ENCODE measurements at regions not wholly inside any gene's neighbourhood (a gene's known extent, or its start where the extent isn't known, plus 50 kb on each side); places are given as distances from the start of the nearest gene placed in this dataset.

- peaks cover 0 to 52% (median 39%) of the 10 kb centered on the region in 9 donors for H3K4me1 ChIP-seq
- no peak for ATAC-seq
- no peak for DNase-seq
- no peak for TF ChIP-seq CTCF (IDR thresholded peaks at IDR 0.05)
- H3K4me3 ChIP-seq = no peak overlapping the region
- H3K36me3 ChIP-seq = no peaks in the 10 kb centered on the region
- no peaks in the 10 kb centered on the region for H3K9me3 ChIP-seq
- no peaks in the 10 kb centered on the region for H3K27me3 ChIP-seq
- H3K27ac ChIP-seq = peak overlapping the region in 4 of 10 donors; percentile 75 to 85 (median 80)
- intact Hi-C loops (cut with DNase I) = loop anchor here in 7 of 10 donors (10.0 kb wide), 7 partner anchors 166 to 506 kb away; partner anchors contain the start of gene MEOX2 (in 3 of the 7)
These were observed 360.8 kb downstream of the CRPPA start for GRCh38 chr7:16060502-16060901.

GRCh38 chr7:16055263-16055976 lies 365.9 kb downstream of the CRPPA start:
- WGBS, 2 donors = 85 to 91% methylated on average over 2 of the region's 2 CpGs
- H3K36me3 ChIP-seq = no peaks in the 10 kb centered on the region
- H3K4me3 ChIP-seq = no peak overlapping the region
- H3K27ac ChIP-seq = no peak overlapping the region
- H3K4me1 ChIP-seq = peaks cover 0 to 24% (median 2%) of the 10 kb centered on the region in 9 donors
- peak in 3 of 8 donors; percentile 16 to 52 (median 31) for ATAC-seq
- intact Hi-C loops (cut with DNase I) = loop anchor here in 2 of 10 donors (10.0 kb wide), 2 partner anchors 81 to 221 kb away; no protein-coding TSS in a partner anchor
- DNase-seq = no peak
- H3K9me3 ChIP-seq = no peaks in the 10 kb centered on the region
- TF ChIP-seq CTCF (IDR thresholded peaks at IDR 0.05) = no peak
- H3K27me3 ChIP-seq = no peaks in the 10 kb centered on the region

DNA sequence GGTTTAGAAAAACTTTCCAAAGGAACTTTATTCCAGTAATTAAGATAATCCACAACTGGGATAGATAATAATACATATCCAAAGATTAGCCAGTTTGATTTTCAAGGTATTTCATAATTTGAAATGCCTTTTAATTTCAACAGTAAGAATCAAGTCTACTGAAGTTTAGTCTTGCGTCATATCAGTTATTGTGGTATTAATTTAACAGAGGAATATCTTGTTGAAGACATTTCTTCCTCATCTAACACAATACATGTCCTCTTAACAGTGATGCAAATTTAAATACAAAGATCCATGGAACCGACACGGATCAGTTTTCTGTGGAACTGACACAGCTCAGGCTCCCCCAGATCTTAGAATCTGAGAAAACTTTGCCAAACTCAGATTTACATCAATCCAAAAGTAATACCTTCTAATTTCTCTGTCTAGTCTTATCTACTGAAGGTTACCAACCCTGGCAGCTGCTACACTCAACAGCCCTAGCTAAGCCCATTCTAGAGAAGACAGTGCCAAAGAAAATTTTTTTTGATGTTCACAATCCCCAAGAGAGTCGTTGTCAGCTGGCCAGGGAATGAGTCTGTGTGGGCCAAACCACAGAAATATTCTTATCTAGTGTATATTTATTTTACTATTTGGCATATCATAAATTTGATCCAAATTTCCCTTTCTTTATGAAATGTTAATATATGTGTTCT lies 365.2 kb upstream of the MEOX2 start:
- intact Hi-C loops (cut with DNase I) = loop anchor here in 2 of 10 donors (10.0 kb wide), 2 partner anchors 77 to 217 kb away; no protein-coding TSS in a partner anchor
- H3K4me3 ChIP-seq = no peak overlapping the region
- DNase-seq (no peak), ATAC-seq (peak in 4 of 8 donors; percentile 39 to 56 (median 50))
- no peaks in the 10 kb centered on the region for H3K27me3 ChIP-seq
- H3K27ac ChIP-seq = no peak overlapping the region
- H3K9me3 ChIP-seq = no peaks in the 10 kb centered on the region
- WGBS, 2 donors = 65 to 67% methylated on average over 4 of the region's 4 CpGs
- peaks cover 0 to 15% (median 0%) of the 10 kb centered on the region in 9 donors for H3K4me1 ChIP-seq
- no peaks in the 10 kb centered on the region for H3K36me3 ChIP-seq
- TF ChIP-seq CTCF (IDR thresholded peaks at IDR 0.05) = no peak

GRCh38 chr7:16046041-16046440 lies 359.6 kb upstream of the MEOX2 start:
- H3K4me3 ChIP-seq = no peak overlapping the region
- 85 to 90% methylated on average over 3 of the region's 3 CpGs for WGBS, 2 donors
- H3K9me3 ChIP-seq = no peaks in the 10 kb centered on the region
- TF ChIP-seq CTCF (IDR thresholded peaks at IDR 0.05) = no peak
- H3K27me3 ChIP-seq = no peaks in the 10 kb centered on the region
- ATAC-seq (no peak), DNase-seq (no peak)
- intact Hi-C loops (cut with DNase I) = no loop called here
- peaks cover 0 to 2% (median 0%) of the 10 kb centered on the region in 9 donors for H3K4me1 ChIP-seq
- no peak overlapping the region for H3K27ac ChIP-seq
- H3K36me3 ChIP-seq = no peaks in the 10 kb centered on the region

Data from heart right ventricle (tissue), 16 donors.